Mesothelial cell of epicardium (in vitro differentiated cells): ENCODE measurements at regions not wholly inside any gene's neighbourhood (a gene's known extent, or its start where the extent isn't known, plus 50 kb on each side); places are given as distances from the start of the nearest gene placed in this dataset.

Source experiments
- DNase-seq, 2 experiments: peaks; one replicate each; pipeline ENCODE4 v3.0.0; 2021; ENCODE audit warnings: low spot score in 2 of 2; ENCODE audit not compliant: unreplicated experiment in 2 of 2
- H3K27ac Mint-ChIP-seq: 2 replicates; pipeline ENCODE4 v1.8.0; 2021; ENCODE audit warnings: mixed read lengths
- H3K27me3 Mint-ChIP-seq: 2 replicates; pipeline ENCODE4 v1.8.0; 2021; ENCODE audit warnings: low read depth, mixed read lengths
- H3K36me3 Mint-ChIP-seq: 2 replicates; pipeline ENCODE4 v1.8.0; 2021; ENCODE audit warnings: mixed read lengths
- H3K4me1 Mint-ChIP-seq: 2 replicates; pipeline ENCODE4 v1.8.0; 2021; ENCODE audit warnings: mixed read lengths
- H3K4me3 Mint-ChIP-seq: 2 replicates; pipeline ENCODE4 v1.8.0; 2021; ENCODE audit warnings: mild to moderate bottlenecking, moderate library complexity, mixed read lengths
- H3K9me3 Mint-ChIP-seq: 2 replicates; pipeline ENCODE4 v1.8.0; 2021; ENCODE audit warnings: mixed read lengths
- TF ChIP-seq, protein P1 (sequence below): fragments of 200-600 bp; sonication (generic); IDR thresholded peaks from one replicate; pipeline ENCODE4 v1.5.0; 2021; ENCODE audit warnings: antibody characterized with exemption; ENCODE audit not compliant: unreplicated experiment

DNA sequence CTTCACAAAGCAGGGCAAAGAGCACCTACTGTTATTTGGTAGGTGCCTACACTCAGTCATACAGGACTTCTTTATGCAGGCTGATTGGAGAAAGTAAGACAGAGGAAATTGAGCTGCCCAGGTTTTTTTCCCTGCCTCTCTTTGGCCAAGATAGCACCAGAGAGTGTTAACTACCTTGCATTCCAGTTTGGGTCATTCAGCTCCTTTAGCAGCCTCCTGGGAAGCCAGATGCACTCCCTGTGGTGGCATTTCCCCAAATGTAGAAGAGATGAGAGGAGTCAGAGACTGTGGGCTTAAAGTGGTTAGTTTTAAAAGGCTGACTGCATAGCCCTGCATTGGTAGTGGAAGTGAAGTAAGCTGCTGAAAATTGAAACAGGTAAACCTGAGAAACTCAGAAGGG is 358.4 kb downstream of the BCKDHB start:
- H3K27me3 Mint-ChIP-seq: no peaks in the 10 kb centered on the region
- H3K9me3 Mint-ChIP-seq: peaks cover 8% of the 10 kb centered on the region
- no peak for DNase-seq
- H3K4me3 Mint-ChIP-seq: no peak overlapping the region
- TF ChIP-seq, protein P1, sequence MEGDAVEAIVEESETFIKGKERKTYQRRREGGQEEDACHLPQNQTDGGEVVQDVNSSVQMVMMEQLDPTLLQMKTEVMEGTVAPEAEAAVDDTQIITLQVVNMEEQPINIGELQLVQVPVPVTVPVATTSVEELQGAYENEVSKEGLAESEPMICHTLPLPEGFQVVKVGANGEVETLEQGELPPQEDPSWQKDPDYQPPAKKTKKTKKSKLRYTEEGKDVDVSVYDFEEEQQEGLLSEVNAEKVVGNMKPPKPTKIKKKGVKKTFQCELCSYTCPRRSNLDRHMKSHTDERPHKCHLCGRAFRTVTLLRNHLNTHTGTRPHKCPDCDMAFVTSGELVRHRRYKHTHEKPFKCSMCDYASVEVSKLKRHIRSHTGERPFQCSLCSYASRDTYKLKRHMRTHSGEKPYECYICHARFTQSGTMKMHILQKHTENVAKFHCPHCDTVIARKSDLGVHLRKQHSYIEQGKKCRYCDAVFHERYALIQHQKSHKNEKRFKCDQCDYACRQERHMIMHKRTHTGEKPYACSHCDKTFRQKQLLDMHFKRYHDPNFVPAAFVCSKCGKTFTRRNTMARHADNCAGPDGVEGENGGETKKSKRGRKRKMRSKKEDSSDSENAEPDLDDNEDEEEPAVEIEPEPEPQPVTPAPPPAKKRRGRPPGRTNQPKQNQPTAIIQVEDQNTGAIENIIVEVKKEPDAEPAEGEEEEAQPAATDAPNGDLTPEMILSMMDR: no peak
- H3K27ac Mint-ChIP-seq: no peak overlapping the region
- H3K4me1 Mint-ChIP-seq: peaks cover 9% of the 10 kb centered on the region
- no peaks in the 10 kb centered on the region for H3K36me3 Mint-ChIP-seq

DNA sequence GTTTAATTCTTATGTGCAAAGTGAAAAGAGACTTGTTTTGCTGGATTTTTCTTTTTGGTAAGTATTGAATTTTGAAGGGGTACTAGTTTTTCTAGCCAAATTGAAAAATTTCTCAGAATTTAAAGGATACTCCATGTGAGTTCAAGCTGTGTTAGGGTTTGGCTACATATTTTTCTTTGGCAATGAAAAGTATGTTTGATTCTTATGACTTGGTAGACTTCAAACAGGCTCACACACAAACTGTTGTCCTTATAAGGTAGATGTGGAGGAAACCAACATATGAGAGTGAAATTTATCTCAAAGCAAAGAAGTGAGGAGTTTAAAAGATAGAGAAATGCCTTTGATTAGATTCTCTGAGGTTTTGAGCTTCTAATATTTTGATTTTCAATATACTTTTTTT is 356.7 kb downstream of the BCKDHB start:
- DNase-seq: no peak
- TF ChIP-seq, protein P1: no peak
- no peaks in the 10 kb centered on the region for H3K36me3 Mint-ChIP-seq
- H3K4me1 Mint-ChIP-seq: peaks cover 5% of the 10 kb centered on the region
- no peak overlapping the region for H3K4me3 Mint-ChIP-seq
- H3K27me3 Mint-ChIP-seq: no peaks in the 10 kb centered on the region
- no peak overlapping the region for H3K27ac Mint-ChIP-seq
- H3K9me3 Mint-ChIP-seq: peaks cover 13% of the 10 kb centered on the region

DNA sequence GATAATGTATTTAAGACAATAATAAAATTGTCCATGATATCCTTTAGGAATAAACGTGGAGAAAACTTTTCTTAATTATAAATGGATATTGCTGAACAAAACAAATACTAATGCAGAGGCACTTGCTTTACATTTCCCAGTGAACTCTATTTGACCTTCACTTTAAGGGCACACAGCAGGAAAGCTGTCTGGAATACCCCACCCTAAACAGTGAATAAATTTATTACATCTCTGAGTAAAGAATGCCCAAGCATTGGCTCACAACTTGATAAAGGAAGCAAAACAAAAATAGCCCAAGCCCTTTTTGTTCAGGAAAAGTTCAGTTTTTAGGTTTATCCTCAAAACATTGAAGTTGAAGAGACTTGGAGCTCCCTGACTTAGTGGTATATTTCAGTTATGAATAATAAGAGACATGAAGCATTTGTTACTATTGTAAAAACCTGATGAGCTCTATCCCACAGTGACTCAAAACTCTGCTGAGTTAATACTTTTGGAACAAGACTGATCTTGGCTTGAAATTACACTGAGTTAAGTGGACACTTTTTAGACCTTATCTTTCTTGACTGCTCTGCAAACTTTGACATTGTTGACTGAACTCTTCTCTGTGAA is 353.9 kb downstream of the BCKDHB start:
- no peak for DNase-seq
- H3K27ac Mint-ChIP-seq: no peak overlapping the region
- H3K4me1 Mint-ChIP-seq: peaks cover 5% of the 10 kb centered on the region
- no peaks in the 10 kb centered on the region for H3K27me3 Mint-ChIP-seq
- H3K9me3 Mint-ChIP-seq: peaks cover 13% of the 10 kb centered on the region
- TF ChIP-seq, protein P1: no peak
- peaks cover 2% of the 10 kb centered on the region for H3K36me3 Mint-ChIP-seq
- H3K4me3 Mint-ChIP-seq: no peak overlapping the region

DNA sequence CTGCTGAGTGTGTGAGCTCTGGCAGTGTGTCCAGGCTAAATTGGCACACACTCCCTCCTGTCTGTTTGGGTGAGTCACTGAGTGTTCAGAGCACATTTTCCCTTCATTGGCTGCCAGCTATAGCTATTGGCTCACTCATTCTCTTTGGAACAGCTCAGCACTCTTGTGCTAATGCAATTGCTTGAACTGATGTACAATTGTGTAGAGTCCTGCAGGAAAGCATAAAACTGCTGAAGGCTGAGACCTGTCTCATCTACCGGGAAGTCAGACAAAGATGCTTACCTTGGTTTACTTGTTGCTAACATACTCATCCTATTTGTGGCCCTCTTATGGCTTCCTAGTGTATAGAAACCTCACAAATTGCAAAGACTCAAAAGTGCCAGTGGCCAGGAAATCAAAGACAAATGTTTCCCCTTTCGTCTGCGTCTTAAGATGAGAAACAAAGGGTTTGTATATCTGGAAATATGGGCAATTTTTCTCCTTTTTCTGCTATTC is 351.0 kb downstream of the BCKDHB start:
- Mint-ChIP-seq H3K36me3 (peaks cover 3% of the 10 kb centered on the region), H3K4me1 (peaks cover 7% of the 10 kb centered on the region)
- no peak for DNase-seq

DNA sequence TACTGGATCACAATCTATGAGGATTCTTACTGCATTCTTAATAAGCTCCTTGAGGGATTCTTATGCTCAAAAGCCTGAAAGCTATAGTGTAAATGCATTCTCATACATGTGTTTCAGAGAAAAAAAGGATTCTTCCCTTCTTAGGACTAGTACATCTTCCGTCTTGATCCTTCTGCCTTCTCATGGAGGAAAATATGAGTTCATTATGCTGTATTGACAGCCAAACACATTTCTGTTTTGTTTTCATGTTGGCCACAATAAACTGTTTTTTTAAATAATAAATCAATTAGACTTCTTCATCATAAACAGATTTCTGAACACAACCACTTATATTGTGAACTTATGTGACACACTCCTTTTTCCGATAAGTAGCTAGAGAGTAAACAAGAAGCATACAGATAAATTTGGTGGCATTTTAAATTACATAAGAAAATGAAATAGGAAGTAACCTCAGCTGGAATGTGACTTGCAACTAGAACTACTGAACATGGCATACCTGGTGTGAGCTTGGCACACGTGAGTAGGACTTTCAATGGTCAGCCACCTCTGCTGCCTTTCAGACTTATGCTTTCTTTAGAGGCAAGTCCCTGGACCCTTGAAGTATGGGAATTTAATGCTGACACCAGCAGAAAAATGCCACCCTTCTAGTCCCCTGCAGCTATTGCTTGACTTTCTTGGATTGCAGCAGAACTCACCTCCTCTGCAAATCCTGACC is 350.4 kb downstream of the BCKDHB start:
- Mint-ChIP-seq H3K9me3 (peaks cover 13% of the 10 kb centered on the region), H3K4me3 (no peak overlapping the region), H3K4me1 (peaks cover 7% of the 10 kb centered on the region), H3K36me3 (peaks cover 3% of the 10 kb centered on the region), H3K27ac (no peak overlapping the region), H3K27me3 (no peaks in the 10 kb centered on the region)
- DNase-seq: no peak
- TF ChIP-seq, protein P1: no peak

More for the DNA sequence above, 351.0 kb downstream of the BCKDHB start:
- Mint-ChIP-seq H3K27me3 (no peaks in the 10 kb centered on the region), H3K9me3 (peaks cover 13% of the 10 kb centered on the region), H3K27ac (no peak overlapping the region), H3K4me3 (no peak overlapping the region)
- TF ChIP-seq, protein P1: no peak
